ENCODE measurements at regions not wholly inside any gene's neighbourhood (a gene's known extent, or its start where the extent isn't known, plus 50 kb on each side); places are given as distances from the start of the nearest gene placed in this dataset.

- no peaks in the 10 kb centered on the region for H3K4me1 Mint-ChIP-seq (ENCODE audit: unreplicated experiment)
- no peak overlapping the region for H3K27ac Mint-ChIP-seq
- TF ChIP-seq CTCF (conservative IDR thresholded peaks at IDR 0.05): no peak
- H3K9me3 Mint-ChIP-seq: peaks cover 5% of the 10 kb centered on the region
- H3K27me3 Mint-ChIP-seq: no peaks in the 10 kb centered on the region
- H3K4me3 Mint-ChIP-seq: no peak overlapping the region
- H3K36me3 Mint-ChIP-seq: no peaks in the 10 kb centered on the region
- no peak for DNase-seq (ENCODE audit: extremely low spot score, unreplicated experiment)
These were observed 113.4 kb upstream of the NUPR2 start for GRCh38 chr7:56229631-56230030.

GRCh38 chr7:56222866-56223265, 106.6 kb upstream of the NUPR2 start:
- H3K27ac Mint-ChIP-seq: no peak overlapping the region
- no peaks in the 10 kb centered on the region for H3K4me1 Mint-ChIP-seq (ENCODE audit: unreplicated experiment)
- no peak for TF ChIP-seq CTCF (conservative IDR thresholded peaks at IDR 0.05)
- H3K4me3 Mint-ChIP-seq: no peak overlapping the region
- no peaks in the 10 kb centered on the region for H3K27me3 Mint-ChIP-seq
- no peaks in the 10 kb centered on the region for H3K36me3 Mint-ChIP-seq
- DNase-seq (ENCODE audit: extremely low spot score, unreplicated experiment): no peak
- peaks cover 24% of the 10 kb centered on the region for H3K9me3 Mint-ChIP-seq

- Mint-ChIP-seq H3K4me1 (ENCODE audit: unreplicated experiment) (no peaks in the 10 kb centered on the region), H3K36me3 (no peaks in the 10 kb centered on the region), H3K27me3 (no peaks in the 10 kb centered on the region), H3K9me3 (peaks cover 21% of the 10 kb centered on the region), H3K27ac (no peak overlapping the region), H3K4me3 (no peak overlapping the region)
- no peak for TF ChIP-seq CTCF (conservative IDR thresholded peaks at IDR 0.05)
- DNase-seq (ENCODE audit: extremely low spot score, unreplicated experiment): no peak
These were observed 102.8 kb upstream of the NUPR2 start for GRCh38 chr7:56219017-56219416.

- Mint-ChIP-seq H3K36me3 (no peaks in the 10 kb centered on the region), H3K4me1 (ENCODE audit: unreplicated experiment) (no peaks in the 10 kb centered on the region), H3K4me3 (no peak overlapping the region), H3K27me3 (no peaks in the 10 kb centered on the region), H3K9me3 (peaks cover 20% of the 10 kb centered on the region), H3K27ac (no peak overlapping the region)
- TF ChIP-seq CTCF (conservative IDR thresholded peaks at IDR 0.05): no peak
- no peak for DNase-seq (ENCODE audit: extremely low spot score, unreplicated experiment)
These were observed 102.3 kb upstream of the NUPR2 start for GRCh38 chr7:56218510-56218909.

GRCh38 chr7:56213574-56213973, 97.4 kb upstream of the NUPR2 start:
- Mint-ChIP-seq H3K9me3 (peaks cover 13% of the 10 kb centered on the region), H3K27me3 (no peaks in the 10 kb centered on the region), H3K4me3 (no peak overlapping the region), H3K36me3 (no peaks in the 10 kb centered on the region), H3K27ac (no peak overlapping the region), H3K4me1 (ENCODE audit: unreplicated experiment) (no peaks in the 10 kb centered on the region)
- TF ChIP-seq CTCF (conservative IDR thresholded peaks at IDR 0.05): no peak
- no peak for DNase-seq (ENCODE audit: extremely low spot score, unreplicated experiment)

- TF ChIP-seq CTCF (conservative IDR thresholded peaks at IDR 0.05): no peak
- Mint-ChIP-seq H3K9me3 (peaks cover 5% of the 10 kb centered on the region), H3K4me3 (no peak overlapping the region), H3K27ac (no peak overlapping the region), H3K4me1 (ENCODE audit: unreplicated experiment) (no peaks in the 10 kb centered on the region), H3K27me3 (no peaks in the 10 kb centered on the region), H3K36me3 (no peaks in the 10 kb centered on the region)
- no peak for DNase-seq (ENCODE audit: extremely low spot score, unreplicated experiment)
These were observed 90.2 kb upstream of the NUPR2 start for GRCh38 chr7:56206420-56206819.

All from type B pancreatic cell (in vitro differentiated cells).